ENCODE measurements at regions not wholly inside any gene's neighbourhood (a gene's known extent, or its start where the extent isn't known, plus 50 kb on each side); places are given as distances from the start of the nearest gene placed in this dataset.

- no peak for DNase-seq (ENCODE audit: extremely low read depth, low read depth, low spot score)
Observed at GRCh38 chr5:74300808-74301389, 339.6 kb downstream of the ENC1 start.

GRCh38 chr5:74299833-74300232 lies 340.7 kb downstream of the ENC1 start:
- DNase-seq (ENCODE audit: extremely low read depth, low read depth, low spot score), result no peak

- DNase-seq (ENCODE audit: extremely low read depth, low read depth, low spot score), result no peak
Observed at GRCh38 chr5:74296685-74297408, 343.7 kb downstream of the ENC1 start.

GRCh38 chr5:74295676-74296075 lies 344.9 kb downstream of the ENC1 start:
- DNase-seq (ENCODE audit: extremely low read depth, low read depth, low spot score), result no peak

- DNase-seq (ENCODE audit: extremely low read depth, low read depth, low spot score), result no peak
Observed at GRCh38 chr5:74295141-74295540, 345.4 kb downstream of the ENC1 start.

- DNase-seq (ENCODE audit: extremely low read depth, low read depth, low spot score), result no peak
Observed at GRCh38 chr5:74294231-74294705, 346.3 kb downstream of the ENC1 start.

- no peak for DNase-seq (ENCODE audit: extremely low read depth, low read depth, low spot score)
Observed at GRCh38 chr5:74293182-74293581, 347.3 kb downstream of the ENC1 start.

- DNase-seq (ENCODE audit: extremely low read depth, low read depth, low spot score), result no peak
Observed at GRCh38 chr5:74290634-74291241, 349.8 kb downstream of the ENC1 start.

- DNase-seq (ENCODE audit: extremely low read depth, low read depth, low spot score), result no peak
Observed at GRCh38 chr5:74289691-74290090, 350.8 kb downstream of the ENC1 start.

GRCh38 chr5:74289238-74289637 lies 351.3 kb downstream of the ENC1 start:
- DNase-seq (ENCODE audit: extremely low read depth, low read depth, low spot score), result no peak

GRCh38 chr5:74288448-74289108 lies 351.9 kb downstream of the ENC1 start:
- DNase-seq (ENCODE audit: extremely low read depth, low read depth, low spot score), result no peak

- DNase-seq (ENCODE audit: extremely low read depth, low read depth, low spot score), result no peak
Observed at GRCh38 chr5:74288038-74288437, 352.5 kb downstream of the ENC1 start.

- no peak for DNase-seq (ENCODE audit: extremely low read depth, low read depth, low spot score)
Observed at GRCh38 chr5:74286734-74287695, 353.5 kb downstream of the ENC1 start.

- no peak for DNase-seq (ENCODE audit: extremely low read depth, low read depth, low spot score)
Observed at GRCh38 chr5:74285675-74286280, 354.8 kb downstream of the ENC1 start.

GRCh38 chr5:74282490-74282889 lies 358.0 kb downstream of the ENC1 start:
- no peak for DNase-seq (ENCODE audit: extremely low read depth, low read depth, low spot score)

- DNase-seq (ENCODE audit: extremely low read depth, low read depth, low spot score), result no peak
Observed at GRCh38 chr5:74281166-74281565, 359.4 kb downstream of the ENC1 start.

GRCh38 chr5:74280306-74280705 lies 360.2 kb downstream of the ENC1 start:
- no peak for DNase-seq (ENCODE audit: extremely low read depth, low read depth, low spot score)

GRCh38 chr5:74279244-74279643 lies 361.3 kb downstream of the ENC1 start:
- DNase-seq (ENCODE audit: extremely low read depth, low read depth, low spot score), result no peak

GRCh38 chr5:74277418-74277817 lies 363.1 kb downstream of the ENC1 start:
- no peak for DNase-seq (ENCODE audit: extremely low read depth, low read depth, low spot score)

Data from glomerular endothelial cell (primary cell).